ENCODE measurements at regions not wholly inside any gene's neighbourhood (a gene's known extent, or its start where the extent isn't known, plus 50 kb on each side); places are given as distances from the start of the nearest gene placed in this dataset.
"Not testable (repeated sequence)": the region's sequence is repeated elsewhere in the genome, so short reads cannot be mapped to it uniquely, and the experiment has no call there.

- H3K36me3 Mint-ChIP-seq (ENCODE audit: low read depth): no peaks in the 10 kb centered on the region
- H3K4me3 Mint-ChIP-seq: no peak overlapping the region
- H3K9ac ChIP-seq (ENCODE audit: extremely low read depth, low read length, poor library complexity, severe bottlenecking): no peak overlapping the region
- WGBS, 2 experiments (ENCODE audit: insufficient coverage in 1 of 2, insufficient read length in 1 of 2): 81 to 94% methylated on average over 5 of the region's 5 CpGs
- H3K27ac Mint-ChIP-seq: no peak overlapping the region
- peaks cover 11% of the 10 kb centered on the region for H3K9me3 Mint-ChIP-seq
- no peaks in the 10 kb centered on the region for H3K4me1 Mint-ChIP-seq
- H3K4me3 ChIP-seq (ENCODE audit: low read length): no peak overlapping the region
- no peaks in the 10 kb centered on the region for H3K27me3 ChIP-seq (ENCODE audit: control insufficient read depth, insufficient read depth, low read length, poor library complexity, severe bottlenecking)
- no peaks in the 10 kb centered on the region for H3K4me1 ChIP-seq (ENCODE audit: control insufficient read depth, insufficient read depth, low read length)
- H3K9me3 ChIP-seq (ENCODE audit: control insufficient read depth, low read length): no peaks in the 10 kb centered on the region
- peaks cover 4% of the 10 kb centered on the region for H3K27me3 Mint-ChIP-seq (ENCODE audit: insufficient read depth)
- no peak overlapping the region for H3K27ac ChIP-seq (ENCODE audit: low read depth, low read length)
- H3K36me3 ChIP-seq (ENCODE audit: control insufficient read depth, insufficient read depth, low read length): no peaks in the 10 kb centered on the region
- no peak for TF ChIP-seq CTCF (conservative IDR thresholded peaks at IDR 0.05)
- no peak for DNase-seq
Measured at GRCh38 chr9:96056226-96056625, 180.7 kb downstream of the ERCC6L2 start.

DNA sequence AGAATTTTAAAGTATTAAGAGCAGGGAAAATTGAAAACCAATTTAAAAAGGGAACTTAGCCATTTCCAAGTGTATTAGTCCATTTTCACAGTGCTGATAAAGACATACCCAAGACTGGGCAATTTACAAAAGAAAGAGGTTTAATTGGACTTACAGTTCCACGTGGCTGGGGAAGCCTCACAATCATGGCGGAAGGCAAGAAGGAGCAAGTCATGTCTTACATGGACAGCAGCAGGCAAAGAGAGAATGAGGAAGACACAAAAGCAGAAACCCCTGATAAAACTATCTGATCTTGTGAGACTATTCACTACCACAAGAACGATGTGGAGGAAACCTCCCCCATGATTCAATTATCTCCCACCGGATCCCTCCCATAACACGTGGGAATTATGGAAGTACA is 178.8 kb downstream of the ERCC6L2 start:
- not testable (repeated sequence) for DNase-seq; H3K36me3 Mint-ChIP-seq (ENCODE audit: low read depth); H3K4me3 Mint-ChIP-seq; H3K4me1 ChIP-seq (ENCODE audit: control insufficient read depth, insufficient read depth, low read length); H3K27me3 Mint-ChIP-seq (ENCODE audit: insufficient read depth); H3K27ac Mint-ChIP-seq; H3K9me3 ChIP-seq (ENCODE audit: control insufficient read depth, low read length); H3K36me3 ChIP-seq (ENCODE audit: control insufficient read depth, insufficient read depth, low read length); H3K27me3 ChIP-seq (ENCODE audit: control insufficient read depth, insufficient read depth, low read length, poor library complexity, severe bottlenecking); H3K4me3 ChIP-seq (ENCODE audit: low read length); H3K9ac ChIP-seq (ENCODE audit: extremely low read depth, low read length, poor library complexity, severe bottlenecking); H3K27ac ChIP-seq (ENCODE audit: low read depth, low read length); H3K4me1 Mint-ChIP-seq
- H3K9me3 Mint-ChIP-seq: peaks cover 11% of the 10 kb centered on the region
- 89 to 95% methylated on average over 3 to 5 of the region's 5 CpGs for WGBS, 2 experiments (ENCODE audit: insufficient coverage in 1 of 2, insufficient read length in 1 of 2)

- H3K27ac ChIP-seq (ENCODE audit: low read depth, low read length): no peak overlapping the region
- H3K4me1 ChIP-seq (ENCODE audit: control insufficient read depth, insufficient read depth, low read length): peaks cover 4% of the 10 kb centered on the region
- no peak for TF ChIP-seq CTCF (conservative IDR thresholded peaks at IDR 0.05)
- Mint-ChIP-seq H3K4me1 (peaks cover 5% of the 10 kb centered on the region), H3K9me3 (peaks cover 11% of the 10 kb centered on the region), H3K27me3 (ENCODE audit: insufficient read depth) (peaks cover 7% of the 10 kb centered on the region), H3K27ac (no peak overlapping the region), H3K4me3 (no peak overlapping the region), H3K36me3 (ENCODE audit: low read depth) (no peaks in the 10 kb centered on the region)
- DNase-seq: no peak
- H3K4me3 ChIP-seq (ENCODE audit: low read length): no peak overlapping the region
- H3K9ac ChIP-seq (ENCODE audit: extremely low read depth, low read length, poor library complexity, severe bottlenecking): no peak overlapping the region
- no peaks in the 10 kb centered on the region for H3K27me3 ChIP-seq (ENCODE audit: control insufficient read depth, insufficient read depth, low read length, poor library complexity, severe bottlenecking)
- H3K9me3 ChIP-seq (ENCODE audit: control insufficient read depth, low read length): no peaks in the 10 kb centered on the region
- 78 to 86% methylated on average over 4 to 5 of the region's 6 CpGs for WGBS, 2 experiments (ENCODE audit: insufficient coverage in 1 of 2, insufficient read length in 1 of 2)
- H3K36me3 ChIP-seq (ENCODE audit: control insufficient read depth, insufficient read depth, low read length): no peaks in the 10 kb centered on the region
Measured at GRCh38 chr9:96052686-96053085, 177.2 kb downstream of the ERCC6L2 start.

- Mint-ChIP-seq H3K4me3 (no peak overlapping the region), H3K9me3 (peaks cover 11% of the 10 kb centered on the region), H3K27ac (no peak overlapping the region), H3K4me1 (peaks cover 6% of the 10 kb centered on the region), H3K36me3 (ENCODE audit: low read depth) (no peaks in the 10 kb centered on the region), H3K27me3 (ENCODE audit: insufficient read depth) (peaks cover 11% of the 10 kb centered on the region)
- Histone ChIP-seq H3K27me3 (ENCODE audit: control insufficient read depth, insufficient read depth, low read length, poor library complexity, severe bottlenecking) (no peaks in the 10 kb centered on the region), H3K4me3 (ENCODE audit: low read length) (no peak overlapping the region), H3K9me3 (ENCODE audit: control insufficient read depth, low read length) (no peaks in the 10 kb centered on the region), H3K4me1 (ENCODE audit: control insufficient read depth, insufficient read depth, low read length) (peaks cover 4% of the 10 kb centered on the region), H3K36me3 (ENCODE audit: control insufficient read depth, insufficient read depth, low read length) (no peaks in the 10 kb centered on the region), H3K27ac (ENCODE audit: low read depth, low read length) (no peak overlapping the region), H3K9ac (ENCODE audit: extremely low read depth, low read length, poor library complexity, severe bottlenecking) (no peak overlapping the region)
- no peak for TF ChIP-seq CTCF (conservative IDR thresholded peaks at IDR 0.05)
- 79 to 93% methylated on average over 4 to 7 of the region's 7 CpGs for WGBS, 2 experiments (ENCODE audit: insufficient coverage in 1 of 2, insufficient read length in 1 of 2)
- no peak for DNase-seq
Measured at GRCh38 chr9:96051423-96051822, 175.9 kb downstream of the ERCC6L2 start.

Data from endodermal cell (in vitro differentiated cells).